Mesodermal cell (in vitro differentiated cells): ENCODE measurements at regions not wholly inside any gene's neighbourhood (a gene's known extent, or its start where the extent isn't known, plus 50 kb on each side); places are given as distances from the start of the nearest gene placed in this dataset.

Source experiments
- H3K27ac ChIP-seq: 2 replicates; pipeline ENCODE4 v1.7.0; 2013; ENCODE audit warnings: mild to moderate bottlenecking, low read depth, low read length, moderate library complexity; ENCODE audit not compliant: severe bottlenecking
- H3K36me3 ChIP-seq: 2 replicates; pipeline ENCODE4 v1.7.1; 2013; ENCODE audit warnings: mild to moderate bottlenecking, low read length, moderate library complexity; ENCODE audit not compliant: control insufficient read depth, insufficient read depth
- H3K4me1 ChIP-seq: one replicate; pipeline ENCODE4 v1.7.1; 2013; ENCODE audit warnings: mild to moderate bottlenecking, low read length; ENCODE audit not compliant: insufficient read depth, control insufficient read depth, poor library complexity, severe bottlenecking
- H3K4me3 ChIP-seq: 2 replicates; pipeline ENCODE4 v1.7.0; 2013; ENCODE audit warnings: low read length, control low read depth, mild to moderate bottlenecking; ENCODE audit not compliant: insufficient read depth, poor library complexity, severe bottlenecking; ENCODE audit errors: extremely low read depth
- H3K9me3 ChIP-seq: 2 replicates; pipeline ENCODE4 v1.7.1; 2013; ENCODE audit warnings: mild to moderate bottlenecking, low read length, moderate library complexity; ENCODE audit not compliant: control insufficient read depth
- WGBS, 2 experiments: methylation state at CpG; one replicate each; pipeline ENCODE4 v1.1.5; 2013; ENCODE audit warnings: missing lambda C conversion rate in 2 of 2; ENCODE audit not compliant: insufficient coverage in 2 of 2; 5-methylcytosine and 5-hydroxymethylcytosine counted together

DNA sequence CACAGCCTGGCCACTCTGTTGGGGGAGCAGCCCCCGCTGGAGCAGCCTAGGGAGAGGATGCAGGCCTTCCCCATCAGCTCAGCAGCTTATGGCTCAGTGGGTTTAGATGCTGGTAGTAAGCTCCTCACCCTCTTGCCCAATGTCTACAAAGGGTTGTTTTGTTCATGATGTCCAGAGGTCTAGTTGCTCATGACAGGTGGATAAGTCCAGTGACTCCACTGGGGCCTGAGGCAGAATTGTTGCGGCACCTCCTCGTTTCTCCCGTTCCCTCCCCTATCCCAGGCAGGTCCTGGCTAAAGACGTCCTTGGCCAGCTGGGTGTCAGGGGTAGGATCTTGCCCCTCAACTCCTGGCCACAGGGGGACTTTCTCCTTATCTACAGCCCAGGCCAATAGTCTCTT is 233.5 kb upstream of the B3GAT1 start:
- no peak overlapping the region for H3K4me3 ChIP-seq
- H3K36me3 ChIP-seq = no peaks in the 10 kb centered on the region
- no peaks in the 10 kb centered on the region for H3K9me3 ChIP-seq
- H3K27ac ChIP-seq = no peak overlapping the region
- 94 to 100% methylated on average over 2 to 5 of the region's 5 CpGs for WGBS, 2 experiments
- H3K4me1 ChIP-seq = peaks cover 20% of the 10 kb centered on the region

DNA sequence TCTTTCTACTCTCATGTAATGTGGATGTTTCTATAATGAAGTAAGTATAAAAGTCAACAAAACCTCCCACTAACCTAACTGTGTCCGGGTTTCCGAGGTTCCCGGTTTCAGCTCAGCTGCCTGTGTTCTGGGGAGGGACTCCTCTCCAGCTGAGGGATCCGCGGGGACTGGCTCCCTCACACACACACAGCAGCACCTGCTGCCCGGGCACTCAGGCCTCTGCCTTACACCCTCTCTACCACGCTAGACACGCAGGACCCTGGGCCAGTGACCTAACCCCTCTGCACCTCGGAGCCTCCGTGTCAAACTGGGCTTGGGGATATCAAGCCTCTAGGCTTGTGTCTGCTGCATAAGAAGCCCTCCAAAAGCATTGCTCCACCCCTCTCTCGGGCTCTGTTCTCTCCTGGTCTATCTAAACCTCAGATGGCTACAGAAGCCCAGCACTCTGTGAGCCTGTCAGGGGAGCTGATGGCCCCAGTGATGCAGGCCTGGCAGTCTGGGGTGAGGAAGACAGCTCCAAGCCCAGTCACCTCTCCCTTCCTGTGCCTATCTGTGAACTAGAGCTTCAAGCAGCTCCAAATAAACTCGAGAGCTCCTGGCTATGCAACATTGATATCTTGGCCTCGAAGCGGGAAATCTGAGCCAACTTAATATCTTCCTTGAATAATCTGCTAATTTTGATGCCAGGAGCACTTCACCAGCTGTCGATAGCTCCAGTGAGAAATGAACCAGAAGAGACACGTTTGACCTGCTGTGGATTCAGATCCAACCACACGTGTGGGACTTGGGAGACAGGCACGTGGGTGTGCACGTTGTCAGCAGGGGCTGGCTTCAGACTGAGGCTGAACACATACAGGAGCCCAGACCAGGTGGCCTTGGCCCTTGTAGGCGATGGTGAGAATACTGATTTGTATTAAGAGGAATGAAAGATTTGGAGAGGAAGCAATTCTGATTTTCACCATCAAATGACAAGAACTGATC is 232.7 kb upstream of the B3GAT1 start:
- no peak overlapping the region for H3K27ac ChIP-seq
- H3K4me3 ChIP-seq = no peak overlapping the region
- H3K36me3 ChIP-seq = no peaks in the 10 kb centered on the region
- 72 to 77% methylated on average over 16 of the region's 20 CpGs for WGBS, 2 experiments
- no peaks in the 10 kb centered on the region for H3K9me3 ChIP-seq
- peaks cover 20% of the 10 kb centered on the region for H3K4me1 ChIP-seq

DNA sequence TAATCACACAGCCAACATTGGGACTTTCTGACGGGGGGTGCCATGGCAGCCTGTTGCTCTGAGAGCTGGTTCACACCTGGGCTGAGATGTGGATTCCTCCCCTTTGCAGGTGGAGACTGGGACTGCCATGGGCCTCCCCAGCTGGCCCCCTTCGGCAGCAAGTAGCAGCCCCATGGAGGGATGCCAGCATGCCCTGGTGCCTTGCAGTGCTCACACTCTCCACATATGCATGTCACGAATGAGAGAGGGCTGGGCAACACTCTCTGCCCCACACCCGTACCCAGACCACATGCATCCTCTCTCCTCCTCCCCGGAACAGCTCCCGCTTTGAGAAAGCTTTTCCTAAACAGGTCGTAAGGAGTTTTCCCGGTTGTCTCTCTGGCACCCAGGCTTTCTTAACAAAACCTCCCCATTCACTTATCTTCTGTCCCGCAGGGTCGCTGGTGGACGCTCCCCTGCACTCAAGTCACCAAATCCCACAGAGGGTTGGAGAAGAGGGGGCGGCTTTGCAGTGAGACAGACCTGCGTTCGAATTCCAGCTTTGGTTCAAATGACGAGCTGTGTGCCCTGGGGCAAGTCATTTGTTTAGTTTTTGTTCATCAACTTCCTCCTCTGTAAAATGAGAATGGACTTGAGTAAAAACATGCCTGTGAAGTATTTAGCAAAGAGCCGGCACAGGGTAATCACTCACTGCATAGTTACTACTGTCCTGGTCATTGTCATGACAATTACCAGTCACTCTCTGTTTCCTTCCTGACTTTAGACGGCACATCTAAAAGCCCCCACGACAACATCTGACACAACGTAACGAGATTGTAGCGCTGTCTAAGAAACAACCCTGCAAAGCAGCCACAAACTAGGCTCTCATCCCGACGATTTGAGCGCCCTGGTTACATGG is 231.3 kb upstream of the B3GAT1 start:
- H3K4me1 ChIP-seq = peaks cover 20% of the 10 kb centered on the region
- no peaks in the 10 kb centered on the region for H3K36me3 ChIP-seq
- WGBS, 2 experiments = 59 to 60% methylated on average over 11 to 15 of the region's 24 CpGs
- peak overlapping the region; percentile 17 for H3K27ac ChIP-seq
- H3K9me3 ChIP-seq = no peaks in the 10 kb centered on the region
- H3K4me3 ChIP-seq = no peak overlapping the region

DNA sequence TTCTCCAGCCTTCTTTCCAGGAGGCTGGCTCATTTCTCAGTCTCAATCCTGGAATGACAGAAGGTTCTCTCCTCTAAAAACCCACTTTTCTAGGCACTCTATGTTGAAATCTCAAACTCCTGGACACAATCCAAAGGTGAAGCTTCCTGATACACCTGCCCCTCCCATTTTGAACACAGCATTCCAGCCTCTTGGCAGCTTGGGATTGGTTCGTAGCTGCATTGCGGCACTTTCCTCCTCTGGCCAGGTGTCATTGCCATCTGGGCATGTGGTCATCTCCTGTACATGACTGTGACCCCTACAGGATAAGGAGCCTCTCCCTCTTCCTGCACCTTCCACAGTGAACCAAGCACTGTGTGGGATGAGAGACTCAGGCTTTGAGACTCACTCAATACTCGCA is 230.2 kb upstream of the B3GAT1 start:
- Histone ChIP-seq H3K27ac (no peak overlapping the region), H3K36me3 (no peaks in the 10 kb centered on the region), H3K4me1 (peaks cover 20% of the 10 kb centered on the region), H3K4me3 (no peak overlapping the region), H3K9me3 (no peaks in the 10 kb centered on the region)
- 84 to 100% methylated on average over 2 of the region's 3 CpGs for WGBS, 2 experiments

DNA sequence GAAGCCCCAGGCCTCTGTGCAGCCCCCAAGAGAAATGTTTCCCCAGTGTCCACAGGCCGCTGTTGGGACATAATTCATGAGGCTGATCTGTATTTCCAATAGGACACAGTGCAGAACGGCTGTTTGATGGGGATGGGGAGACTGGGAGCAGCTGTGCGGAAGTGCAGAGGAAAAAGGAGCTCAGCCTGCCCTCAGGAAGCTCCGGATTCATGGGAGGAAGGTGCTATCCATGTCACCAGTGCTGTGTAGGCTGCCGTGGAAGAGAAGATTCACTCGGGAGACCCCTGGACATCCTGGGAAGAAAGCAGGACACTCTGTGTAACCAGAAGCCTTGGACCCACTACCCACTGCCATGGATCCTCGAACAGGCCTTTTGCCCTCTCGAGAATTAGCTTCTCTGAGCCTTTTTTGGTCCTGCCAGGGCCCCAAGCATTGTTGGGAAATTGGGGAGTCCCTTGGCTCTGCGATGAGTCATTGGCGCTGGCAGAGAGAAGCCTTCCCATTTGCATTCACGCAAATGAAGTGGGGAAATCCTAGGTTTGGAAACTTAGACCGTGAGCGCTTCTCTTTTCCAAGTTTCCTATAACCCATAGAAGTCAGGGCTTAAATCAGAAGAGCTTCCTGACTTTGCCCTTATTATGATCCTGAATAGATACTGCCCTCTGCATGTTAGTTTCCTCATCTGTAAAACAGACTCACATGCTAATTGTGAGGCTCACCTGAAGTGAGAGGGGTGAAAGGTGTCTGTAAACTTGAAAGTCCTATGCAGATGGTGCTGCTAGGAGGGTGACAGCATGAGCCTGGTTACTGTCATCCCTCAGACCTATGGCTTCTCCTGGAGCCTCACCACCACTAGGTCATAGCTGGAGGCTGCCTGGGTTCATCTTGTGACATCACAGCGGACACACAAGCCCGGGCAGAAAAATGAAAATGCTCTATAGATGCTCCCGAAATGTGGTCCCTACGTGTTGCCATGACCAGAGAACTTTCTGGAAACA is 229.2 kb upstream of the B3GAT1 start:
- no peaks in the 10 kb centered on the region for H3K36me3 ChIP-seq
- 88 to 93% methylated on average over 15 to 16 of the region's 17 CpGs for WGBS, 2 experiments
- no peak overlapping the region for H3K4me3 ChIP-seq
- H3K27ac ChIP-seq = no peak overlapping the region
- H3K4me1 ChIP-seq = peaks cover 20% of the 10 kb centered on the region
- H3K9me3 ChIP-seq = no peaks in the 10 kb centered on the region

DNA sequence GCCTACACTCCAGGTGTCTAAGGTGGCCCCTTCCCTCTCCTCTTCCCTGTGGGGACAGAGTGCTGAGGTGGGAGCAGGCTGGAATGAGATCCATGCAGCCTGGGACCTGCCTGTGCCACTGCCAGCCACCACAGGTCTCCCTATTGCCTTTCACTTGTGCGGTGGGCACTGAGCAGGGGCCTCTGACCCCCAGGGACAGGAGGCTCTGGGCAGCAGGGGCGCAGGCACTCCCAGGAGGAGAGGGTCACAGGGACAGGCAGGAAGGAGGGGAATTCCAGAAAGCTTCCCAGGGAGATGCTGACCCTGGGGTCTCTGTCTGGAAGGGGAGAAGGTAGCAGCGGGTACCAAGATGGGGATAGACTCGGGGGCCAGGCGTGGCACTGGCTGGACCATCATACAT is 228.5 kb upstream of the B3GAT1 start:
- 81 to 98% methylated on average over 5 of the region's 5 CpGs for WGBS, 2 experiments
- no peaks in the 10 kb centered on the region for H3K36me3 ChIP-seq
- no peak overlapping the region for H3K27ac ChIP-seq
- H3K9me3 ChIP-seq = no peaks in the 10 kb centered on the region
- no peak overlapping the region for H3K4me3 ChIP-seq
- H3K4me1 ChIP-seq = peaks cover 20% of the 10 kb centered on the region

DNA sequence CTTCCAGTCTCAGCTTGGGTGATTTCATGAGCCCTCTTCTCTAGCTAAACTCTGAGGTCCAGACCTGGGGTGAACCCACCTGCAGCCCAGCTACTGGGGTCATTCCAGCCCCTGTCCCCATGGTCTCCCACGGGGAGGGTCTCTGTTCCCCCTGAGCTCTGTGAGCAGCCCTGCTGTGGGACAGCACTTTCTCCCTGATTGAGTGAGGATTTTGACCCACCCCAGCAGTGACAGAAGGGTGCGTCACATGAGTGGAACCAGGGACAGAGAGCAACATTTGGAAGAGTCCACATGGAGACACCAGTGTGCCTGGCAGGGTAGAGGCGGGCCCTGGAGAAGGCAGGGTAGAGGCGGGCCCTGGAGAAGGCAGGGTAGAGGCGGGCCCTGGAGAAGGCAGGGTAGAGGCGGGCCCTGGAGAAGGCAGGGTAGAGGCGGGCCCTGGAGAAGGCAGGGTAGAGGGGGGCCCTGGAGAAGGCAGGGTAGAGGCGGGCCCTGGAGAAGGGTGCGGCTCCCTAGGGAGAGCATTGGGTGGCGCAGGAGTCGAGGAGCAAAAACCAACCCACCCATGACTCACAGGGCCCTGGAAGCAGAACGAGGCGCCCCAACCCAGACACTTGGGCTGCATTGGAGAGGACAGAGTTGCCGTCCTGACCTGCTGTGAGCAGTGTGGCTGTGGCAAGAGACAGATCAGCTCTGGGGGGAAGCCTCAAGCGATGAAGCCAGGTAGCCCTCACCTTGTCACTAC is 227.7 kb upstream of the B3GAT1 start:
- H3K36me3 ChIP-seq = no peaks in the 10 kb centered on the region
- no peak overlapping the region for H3K4me3 ChIP-seq
- 82 to 91% methylated on average over 6 of the region's 15 CpGs for WGBS, 2 experiments
- H3K9me3 ChIP-seq = no peaks in the 10 kb centered on the region
- no peak overlapping the region for H3K27ac ChIP-seq
- peaks cover 19% of the 10 kb centered on the region for H3K4me1 ChIP-seq

DNA sequence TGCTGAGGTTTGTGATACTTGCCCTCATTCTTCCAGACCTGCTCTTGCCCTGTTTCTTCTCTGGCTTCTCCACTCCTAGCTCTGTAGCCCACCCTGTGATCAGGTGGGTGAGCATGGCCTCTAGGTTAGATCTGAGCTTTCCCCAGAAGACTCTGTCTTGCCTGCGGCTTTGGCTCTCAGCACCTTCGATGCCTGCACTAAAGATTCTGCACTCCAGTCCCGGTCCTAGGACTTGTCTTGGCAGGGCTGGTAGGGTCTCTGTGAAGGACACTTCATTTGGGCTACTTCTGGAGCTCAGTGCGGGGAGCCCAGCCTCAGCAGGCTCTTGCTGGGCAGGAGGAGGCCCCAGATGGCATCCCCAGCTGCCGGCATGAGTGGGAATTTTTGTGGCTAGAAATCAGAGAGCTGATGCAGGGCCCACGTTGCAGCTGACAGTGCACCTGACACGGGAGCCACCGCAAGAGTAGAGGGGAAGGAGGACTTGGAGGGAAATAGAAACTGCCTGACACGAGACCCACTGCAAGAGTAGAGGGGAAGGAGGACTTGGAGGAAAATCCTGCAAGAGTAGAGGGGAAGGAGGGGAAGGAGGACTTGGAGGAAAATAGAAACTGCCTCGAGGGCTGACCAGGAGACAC is 226.9 kb upstream of the B3GAT1 start:
- H3K27ac ChIP-seq = no peak overlapping the region
- H3K36me3 ChIP-seq = no peaks in the 10 kb centered on the region
- no peak overlapping the region for H3K4me3 ChIP-seq
- no peaks in the 10 kb centered on the region for H3K9me3 ChIP-seq
- H3K4me1 ChIP-seq = peaks cover 11% of the 10 kb centered on the region
- WGBS, 2 experiments = 81 to 82% methylated on average over 9 to 10 of the region's 10 CpGs
